ENCODE measurements at regions not wholly inside any gene's neighbourhood (a gene's known extent, or its start where the extent isn't known, plus 50 kb on each side); places are given as distances from the start of the nearest gene placed in this dataset.

- intact Hi-C loops (cut with DNase I), result no loop called here
- no peak overlapping the region for H3K4me3 ChIP-seq
- TF ChIP-seq CTCF (IDR thresholded peaks at IDR 0.05) (no peak), POLR2A (IDR thresholded peaks at IDR 0.05) (no peak)
- H3K36me3 ChIP-seq (replicated peaks in 1 of 2; ENCODE audit: insufficient read depth in 1 of 2, low read depth in 2 of 2), result no peaks in the 10 kb centered on the region
- no peak overlapping the region for H3K27ac ChIP-seq
- H3K4me1 ChIP-seq, result no peaks in the 10 kb centered on the region
- ATAC-seq (no peak), DNase-seq (no peak)
- 51 to 76% methylated on average over 10 of the region's 10 CpGs for WGBS, 2 donors
- no peaks in the 10 kb centered on the region for H3K9me3 ChIP-seq
- H3K27me3 ChIP-seq, result no peaks in the 10 kb centered on the region
These were observed 180.9 kb downstream of the IRX2 start for GRCh38 chr5:2570586-2570985.

- Histone ChIP-seq H3K36me3 (replicated peaks in 1 of 2; ENCODE audit: insufficient read depth in 1 of 2, low read depth in 2 of 2) (no peaks in the 10 kb centered on the region), H3K9me3 (no peaks in the 10 kb centered on the region), H3K4me3 (no peak overlapping the region), H3K4me1 (no peaks in the 10 kb centered on the region), H3K27ac (no peak overlapping the region), H3K27me3 (no peaks in the 10 kb centered on the region)
- ATAC-seq, result no peak
- no peak for DNase-seq
- intact Hi-C loops (cut with DNase I), result no loop called here
- TF ChIP-seq CTCF (IDR thresholded peaks at IDR 0.05), result no peak
- no peak for TF ChIP-seq POLR2A (IDR thresholded peaks at IDR 0.05)
- 73 to 74% methylated on average over 15 of the region's 15 CpGs for WGBS, 2 donors
These were observed 181.5 kb downstream of the IRX2 start for GRCh38 chr5:2569774-2570542.

- Histone ChIP-seq H3K9me3 (no peaks in the 10 kb centered on the region), H3K27me3 (no peaks in the 10 kb centered on the region), H3K36me3 (replicated peaks in 1 of 2; ENCODE audit: insufficient read depth in 1 of 2, low read depth in 2 of 2) (no peaks in the 10 kb centered on the region), H3K4me1 (no peaks in the 10 kb centered on the region), H3K4me3 (no peak overlapping the region), H3K27ac (no peak overlapping the region)
- ATAC-seq, result no peak
- 63 to 76% methylated on average over 10 of the region's 10 CpGs for WGBS, 2 donors
- TF ChIP-seq POLR2A (IDR thresholded peaks at IDR 0.05) (no peak), CTCF (IDR thresholded peaks at IDR 0.05) (no peak)
- intact Hi-C loops (cut with DNase I), result no loop called here
- DNase-seq, result no peak
These were observed 182.3 kb downstream of the IRX2 start for GRCh38 chr5:2569176-2569575.

- H3K4me1 ChIP-seq, result no peaks in the 10 kb centered on the region
- DNase-seq, result no peak
- H3K4me3 ChIP-seq, result no peak overlapping the region
- H3K27ac ChIP-seq, result no peak overlapping the region
- ATAC-seq, result no peak
- no peaks in the 10 kb centered on the region for H3K9me3 ChIP-seq
- H3K36me3 ChIP-seq (replicated peaks in 1 of 2; ENCODE audit: insufficient read depth in 1 of 2, low read depth in 2 of 2), result no peaks in the 10 kb centered on the region
- TF ChIP-seq POLR2A (IDR thresholded peaks at IDR 0.05), result no peak
- WGBS, 2 donors, result 69 to 72% methylated on average over 3 of the region's 3 CpGs
- intact Hi-C loops (cut with DNase I), result no loop called here
- no peaks in the 10 kb centered on the region for H3K27me3 ChIP-seq
These were observed 185.2 kb downstream of the IRX2 start for GRCh38 chr5:2566284-2566683.

GRCh38 chr5:2565147-2565546 lies 186.3 kb downstream of the IRX2 start:
- no peaks in the 10 kb centered on the region for H3K9me3 ChIP-seq
- ATAC-seq, result no peak
- no peak for DNase-seq
- intact Hi-C loops (cut with DNase I), result no loop called here
- no peaks in the 10 kb centered on the region for H3K4me1 ChIP-seq
- no peaks in the 10 kb centered on the region for H3K36me3 ChIP-seq (replicated peaks in 1 of 2; ENCODE audit: insufficient read depth in 1 of 2, low read depth in 2 of 2)
- H3K27ac ChIP-seq, result no peak overlapping the region
- H3K4me3 ChIP-seq, result no peak overlapping the region
- TF ChIP-seq POLR2A (IDR thresholded peaks at IDR 0.05) (no peak), CTCF (IDR thresholded peaks at IDR 0.05) (no peak)
- no peaks in the 10 kb centered on the region for H3K27me3 ChIP-seq
- 62 to 79% methylated on average over 6 of the region's 6 CpGs for WGBS, 2 donors

Data from body of pancreas (tissue), 4 donors.